ENCODE measurements at regions not wholly inside any gene's neighbourhood (a gene's known extent, or its start where the extent isn't known, plus 50 kb on each side); places are given as distances from the start of the nearest gene placed in this dataset.
A peak's percentile ranks its signal among the peaks of the same experiment; 100 is the strongest.

GRCh38 chr12:98002887-98003493, 512.4 kb upstream of the TMPO start:
- dilution Hi-C loops (cut with MboI; ENCODE audit: extremely low pct_ligation_motif_present, low sequenced_read_pairs): no loop called here

DNA sequence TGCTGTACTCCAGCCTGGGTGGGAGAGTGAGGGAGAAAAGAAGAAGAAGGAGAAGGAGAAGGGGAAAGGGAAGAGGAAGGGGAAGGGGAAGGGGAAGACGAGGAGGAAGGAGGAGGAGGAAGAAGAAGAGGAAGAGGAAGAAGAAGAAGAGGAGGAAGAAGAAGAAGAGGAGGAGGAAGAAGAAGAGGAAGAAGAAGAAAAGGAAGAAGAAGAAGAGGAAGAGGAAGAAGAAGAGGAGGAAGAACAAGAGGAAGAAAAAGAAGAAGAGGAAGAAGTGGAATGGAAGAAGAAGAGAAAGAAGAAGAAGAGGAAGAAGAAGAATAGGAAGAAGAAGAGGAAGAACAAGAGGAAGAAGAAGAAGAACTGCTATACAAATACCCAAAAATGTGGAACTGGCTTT, 507.4 kb upstream of the TMPO start:
- H2AFZ ChIP-seq (ENCODE audit: control insufficient read depth, low read length): no peak overlapping the region
- H3K9ac ChIP-seq (ENCODE audit: control insufficient read depth, extremely low read depth, insufficient read depth, low read length): no peak overlapping the region
- DNase-seq (ENCODE audit: low read depth, low spot score) (no peak), FAIRE-seq (no peak)
- no peaks in the 10 kb centered on the region for H3K79me2 ChIP-seq (ENCODE audit: control insufficient read depth, insufficient read depth, low read length)
- dilution Hi-C loops (cut with MboI; ENCODE audit: extremely low pct_ligation_motif_present, low sequenced_read_pairs): no loop called here
- no peak for TF ChIP-seq CTCF (optimal IDR thresholded peaks at IDR 0.05 in 1 of 3, IDR thresholded peaks at IDR 0.05 in 1 of 3, conservative IDR thresholded peaks at IDR 0.05 in 1 of 3; ENCODE audit: extremely low read depth in 1 of 3, insufficient read depth in 2 of 3, low read length in 3 of 3)
- H3K4me1 ChIP-seq (ENCODE audit: control insufficient read depth, extremely low read depth, insufficient read depth, low read length): no peaks in the 10 kb centered on the region
- no peak overlapping the region for H3K27ac ChIP-seq (ENCODE audit: control insufficient read depth, insufficient read depth, low read length)
- H3K36me3 ChIP-seq (ENCODE audit: control insufficient read depth in 2 of 2, extremely low read depth in 1 of 2, insufficient read depth in 2 of 2, low read length in 2 of 2): no peaks in the 10 kb centered on the region
- no peaks in the 10 kb centered on the region for H3K9me3 ChIP-seq (ENCODE audit: control insufficient read depth, low read depth, low read length)
- H3K4me2 ChIP-seq (ENCODE audit: control insufficient read depth, extremely low read depth, insufficient read depth, low read depth, low read length): no peak overlapping the region
- no peak overlapping the region for H3K4me3 ChIP-seq (ENCODE audit: control insufficient read depth in 2 of 3, extremely low read depth in 1 of 3, insufficient read depth in 2 of 3, low read depth in 1 of 3, low read length in 3 of 3)
- no peaks in the 10 kb centered on the region for H3K27me3 ChIP-seq (ENCODE audit: control insufficient read depth, extremely low read depth, insufficient read depth, low read length)
- H3K9me1 ChIP-seq (ENCODE audit: control insufficient read depth, extremely low read depth, insufficient read depth, low read length): no peaks in the 10 kb centered on the region
- H4K20me1 ChIP-seq (ENCODE audit: control insufficient read depth, extremely low read depth, insufficient read depth, low read length): no peaks in the 10 kb centered on the region

More at GRCh38 chr12:98002887-98003493, 512.4 kb upstream of the TMPO start:
- H3K4me3 ChIP-seq (ENCODE audit: control insufficient read depth in 2 of 3, extremely low read depth in 1 of 3, insufficient read depth in 2 of 3, low read depth in 1 of 3, low read length in 3 of 3): no peak overlapping the region
- no peak overlapping the region for H2AFZ ChIP-seq (ENCODE audit: control insufficient read depth, low read length)
- no peaks in the 10 kb centered on the region for H3K9me3 ChIP-seq (ENCODE audit: control insufficient read depth, low read depth, low read length)
- H4K20me1 ChIP-seq (ENCODE audit: control insufficient read depth, extremely low read depth, insufficient read depth, low read length): no peaks in the 10 kb centered on the region
- H3K4me2 ChIP-seq (ENCODE audit: control insufficient read depth, extremely low read depth, insufficient read depth, low read depth, low read length): no peak overlapping the region
- no peak overlapping the region for H3K9ac ChIP-seq (ENCODE audit: control insufficient read depth, extremely low read depth, insufficient read depth, low read length)
- TF ChIP-seq EZH2 (IDR thresholded peaks at IDR 0.05; ENCODE audit: low read length): no peak
- peak; percentile 39 to 75 (median 60) for TF ChIP-seq CTCF (optimal IDR thresholded peaks at IDR 0.05 in 1 of 3, IDR thresholded peaks at IDR 0.05 in 1 of 3, conservative IDR thresholded peaks at IDR 0.05 in 1 of 3; ENCODE audit: extremely low read depth in 1 of 3, insufficient read depth in 2 of 3, low read length in 3 of 3)
- H3K9me1 ChIP-seq (ENCODE audit: control insufficient read depth, extremely low read depth, insufficient read depth, low read length): no peaks in the 10 kb centered on the region
- no peak for DNase-seq (ENCODE audit: low read depth, low spot score)
- H3K79me2 ChIP-seq (ENCODE audit: control insufficient read depth, insufficient read depth, low read length): no peaks in the 10 kb centered on the region
- H3K27me3 ChIP-seq (ENCODE audit: control insufficient read depth, extremely low read depth, insufficient read depth, low read length): no peaks in the 10 kb centered on the region
- H3K27ac ChIP-seq (ENCODE audit: control insufficient read depth, insufficient read depth, low read length): no peak overlapping the region
- no peaks in the 10 kb centered on the region for H3K4me1 ChIP-seq (ENCODE audit: control insufficient read depth, extremely low read depth, insufficient read depth, low read length)
- no peak for FAIRE-seq
- no peaks in the 10 kb centered on the region for H3K36me3 ChIP-seq (ENCODE audit: control insufficient read depth in 2 of 2, extremely low read depth in 1 of 2, insufficient read depth in 2 of 2, low read length in 2 of 2)

Data from keratinocyte (primary cell).